ENCODE measurements at regions not wholly inside any gene's neighbourhood (a gene's known extent, or its start where the extent isn't known, plus 50 kb on each side); places are given as distances from the start of the nearest gene placed in this dataset.

DNA sequence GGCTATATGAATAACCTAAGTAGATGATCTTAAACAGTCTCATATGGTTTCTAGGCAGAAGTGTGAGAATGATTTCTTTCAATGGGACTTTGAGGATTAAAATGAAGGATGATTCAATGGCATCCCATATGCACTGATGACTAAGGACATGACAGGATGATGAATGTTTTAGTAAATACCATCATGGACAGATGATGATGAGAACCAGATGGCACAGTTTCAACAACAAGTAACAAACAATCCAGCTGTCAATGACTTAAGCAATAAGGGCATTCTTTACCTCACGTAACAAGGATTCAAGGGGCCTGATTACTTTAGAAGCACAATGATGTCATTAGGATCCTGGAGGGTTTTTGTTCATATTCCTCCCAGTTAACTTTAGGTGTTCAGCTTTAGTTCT lies 2678.4 kb downstream of the PCDH9 start:
- TF ChIP-seq POLR2A (IDR thresholded peaks at IDR 0.05; ENCODE audit: low read length), result no peak
- no peak for TF ChIP-seq GATA1 (IDR thresholded peaks at IDR 0.05; ENCODE audit: low read depth, low read length)
